Ishikawa (cell line): ENCODE measurements at regions not wholly inside any gene's neighbourhood (a gene's known extent, or its start where the extent isn't known, plus 50 kb on each side); places are given as distances from the start of the nearest gene placed in this dataset.

Source experiments
- CEBPB ChIP-seq: IDR thresholded peaks from 2 replicates; pipeline ENCODE4 v1.6.1; 2012
- CREB1 ChIP-seq: IDR thresholded peaks from 2 replicates; pipeline ENCODE4 v1.6.1; 2012; ENCODE audit warnings: low read depth
- EGR1 ChIP-seq: IDR thresholded peaks from 2 replicates; pipeline ENCODE4 v1.6.1; 2012
- EP300 ChIP-seq: IDR thresholded peaks from 2 replicates; pipeline ENCODE4 v1.6.1; 2012; ENCODE audit warnings: borderline replicate concordance
- FOXM1 ChIP-seq: IDR thresholded peaks from 2 replicates; pipeline ENCODE4 v1.6.1; 2012; ENCODE audit warnings: low read depth, borderline replicate concordance
- MAX ChIP-seq: IDR thresholded peaks from 2 replicates; pipeline ENCODE4 v1.6.1; 2012
- NFIC ChIP-seq: IDR thresholded peaks from 2 replicates; pipeline ENCODE4 v1.6.1; 2012
- RAD21 ChIP-seq: IDR thresholded peaks from 2 replicates; pipeline ENCODE4 v1.6.1; 2012; ENCODE audit warnings: low read depth
- REST ChIP-seq: IDR thresholded peaks from 2 replicates; pipeline ENCODE4 v1.6.1; 2012; ENCODE audit warnings: low read depth, mild to moderate bottlenecking
- TAF1 ChIP-seq: IDR thresholded peaks from 2 replicates; pipeline ENCODE4 v1.6.1; 2012; ENCODE audit warnings: low read depth, mild to moderate bottlenecking
- TCF12 ChIP-seq: IDR thresholded peaks from 2 replicates; pipeline ENCODE4 v1.6.1; 2012; ENCODE audit warnings: low read depth
- TEAD4 ChIP-seq: IDR thresholded peaks from 2 replicates; pipeline ENCODE4 v1.6.1; 2012
- USF1 ChIP-seq: IDR thresholded peaks from 2 replicates; pipeline ENCODE4 v1.6.1; 2012
- YY1 ChIP-seq: IDR thresholded peaks from 2 replicates; pipeline ENCODE4 v1.6.1; 2012; ENCODE audit warnings: low read depth
- ZBTB7A ChIP-seq: IDR thresholded peaks from 2 replicates; pipeline ENCODE4 v1.6.1; 2012; ENCODE audit warnings: low read depth

GRCh38 chrX:109843963-109844751, 111.1 kb upstream of the ACSL4 start:
- TF ChIP-seq CREB1 (no peak), TEAD4 (no peak), NFIC (no peak), ZBTB7A (no peak), USF1 (no peak), CEBPB (no peak), FOXM1 (no peak), TAF1 (no peak), TCF12 (no peak), EGR1 (no peak), YY1 (no peak), RAD21 (no peak), MAX (no peak), REST (no peak)

GRCh38 chrX:109844986-109845385, 111.9 kb upstream of the ACSL4 start:
- TF ChIP-seq CEBPB, result no peak
- no peak for TF ChIP-seq NFIC
- no peak for TF ChIP-seq ZBTB7A
- no peak for TF ChIP-seq CREB1
- no peak for TF ChIP-seq EGR1
- no peak for TF ChIP-seq FOXM1
- TF ChIP-seq TAF1, result no peak
- TF ChIP-seq MAX, result no peak
- TF ChIP-seq TEAD4, result no peak
- TF ChIP-seq YY1, result no peak

GRCh38 chrX:109845996-109846395, 112.9 kb upstream of the ACSL4 start:
- no peak for TF ChIP-seq FOXM1
- TF ChIP-seq NFIC, result no peak
- no peak for TF ChIP-seq REST
- TF ChIP-seq RAD21, result no peak
- TF ChIP-seq CEBPB, result no peak
- TF ChIP-seq EGR1, result no peak
- no peak for TF ChIP-seq TEAD4
- TF ChIP-seq TAF1, result no peak
- TF ChIP-seq YY1, result no peak
- no peak for TF ChIP-seq MAX
- TF ChIP-seq USF1, result no peak
- TF ChIP-seq TCF12, result no peak
- TF ChIP-seq ZBTB7A, result no peak
- no peak for TF ChIP-seq EP300
- no peak for TF ChIP-seq CREB1

- TF ChIP-seq TAF1, result no peak
- no peak for TF ChIP-seq EGR1
- TF ChIP-seq REST, result no peak
- no peak for TF ChIP-seq FOXM1
- no peak for TF ChIP-seq CREB1
- no peak for TF ChIP-seq NFIC
- no peak for TF ChIP-seq YY1
Observed at GRCh38 chrX:109847257-109848187, 114.5 kb upstream of the ACSL4 start.
